PC-3 (cell line): ENCODE measurements at regions not wholly inside any gene's neighbourhood (a gene's known extent, or its start where the extent isn't known, plus 50 kb on each side); places are given as distances from the start of the nearest gene placed in this dataset.
A peak's percentile ranks its signal among the peaks of the same experiment; 100 is the strongest.
"Not testable (repeated sequence)": the region's sequence is repeated elsewhere in the genome, so short reads cannot be mapped to it uniquely, and the experiment has no call there.

Experiments used
- ATAC-seq: fragments of 200-7000 bp; cut with Tn5 transposase; 2 replicates; pipeline ENCODE4 v1.9.1; 2020; ENCODE audit warnings: mild to moderate bottlenecking, moderate library complexity
- BruUV-seq: library from RNA; stranded (reverse); fragments of 400-500 nt; replicated peaks from 2 replicates; lab custom pipeline; 2021; lab: Mats Ljungman, UMichigan
- CTCF ChIA-PET: fragments of 300-600 bp; sonication (Branson Sonifier 250); formaldehyde crosslinking; loops from one replicate; lab custom pipeline; 2022; ENCODE audit warnings: antibody characterized with exemption; lab: Charles Lee
- POLR2A ChIA-PET: fragments of 300-600 bp; sonication (Branson Sonifier 250); formaldehyde crosslinking; loops from one replicate; lab custom pipeline; 2022; ENCODE audit warnings: antibody characterized with exemption; ENCODE audit not compliant: unreplicated experiment; lab: Charles Lee
- DNase-seq: peaks from one replicate; pipeline ENCODE4 v3.0.0-alpha.2; 2015
- H2AFZ ChIP-seq: fragments of 300-600 bp; sonication (generic); 2 replicates; pipeline ENCODE4 v1.6.0; 2016; ENCODE audit warnings: antibody characterized with exemption, low read length
- H3F3A ChIP-seq: fragments of 300-600 bp; sonication (generic); one replicate; pipeline ENCODE4 v1.6.0; 2017; ENCODE audit warnings: antibody characterized with exemption, low read length, control low read depth, mild to moderate bottlenecking; ENCODE audit not compliant: unreplicated experiment
- H3K27ac ChIP-seq: fragments of 300-600 bp; sonication (generic); 2 replicates; pipeline ENCODE4 v1.5.1; 2016; ENCODE audit warnings: mild to moderate bottlenecking, low read length
- H3K27me3 ChIP-seq: fragments of 300-600 bp; sonication (generic); 2 replicates; pipeline ENCODE4 v1.6.1; 2016; ENCODE audit warnings: low read length, mixed read lengths
- H3K36me3 ChIP-seq: fragments of 300-600 bp; sonication (generic); 2 replicates; pipeline ENCODE4 v1.6.1; 2016; ENCODE audit warnings: low read depth, mixed run types, low read length, mixed read lengths
- H3K4me1 ChIP-seq: fragments of 300-600 bp; sonication (generic); 2 replicates; pipeline ENCODE4 v1.5.1; 2016; ENCODE audit warnings: low read length; ENCODE audit not compliant: insufficient read depth
- H3K4me2 ChIP-seq: fragments of 300-600 bp; sonication (generic); 2 replicates; pipeline ENCODE4 v1.6.0; 2016; ENCODE audit warnings: low read length
- H3K4me3 ChIP-seq: fragments of 300-600 bp; sonication (generic); 2 replicates; pipeline ENCODE4 v1.5.1; 2016; ENCODE audit warnings: mild to moderate bottlenecking, low read length, mixed read lengths
- H3K79me2 ChIP-seq: fragments of 300-600 bp; sonication (generic); 2 replicates; pipeline ENCODE4 v1.6.1; 2017; ENCODE audit warnings: low read length, mixed read lengths
- H3K9ac ChIP-seq: fragments of 300-600 bp; sonication (generic); 2 replicates; pipeline ENCODE4 v1.6.0; 2016; ENCODE audit warnings: mild to moderate bottlenecking, low read length
- H3K9me2 ChIP-seq: fragments of 300-600 bp; sonication (generic); replicated peaks from 2 replicates; pipeline ENCODE4 v1.6.1; 2016; ENCODE audit warnings: mixed run types, low read length, mixed read lengths
- H3K9me3 ChIP-seq: fragments of 300-600 bp; sonication (generic); 2 replicates; pipeline ENCODE4 v1.6.1; 2016; ENCODE audit warnings: low read length, mixed read lengths
- H4K20me1 ChIP-seq: fragments of 300-600 bp; sonication (generic); 2 replicates; pipeline ENCODE4 v1.6.1; 2016; ENCODE audit warnings: low read length, mixed read lengths
- CTCF ChIP-seq: fragments of 300-600 bp; sonication (generic); conservative IDR thresholded peaks from 2 replicates; pipeline ENCODE4 v1.5.1; 2017; ENCODE audit warnings: antibody characterized with exemption, low read depth, mild to moderate bottlenecking, low read length
- EZH2 ChIP-seq: fragments of 300-600 bp; sonication (generic); IDR thresholded peaks from one replicate; pipeline ENCODE4 v1.6.1; 2017; ENCODE audit warnings: antibody characterized with exemption, mild to moderate bottlenecking, low read length; ENCODE audit not compliant: unreplicated experiment
- EZH2phosphoT487 ChIP-seq: fragments of 300-600 bp; sonication (generic); IDR thresholded peaks from 2 replicates; pipeline ENCODE4 v1.6.1; 2018; ENCODE audit warnings: mild to moderate bottlenecking, antibody characterized with exemption, low read length, borderline replicate concordance
- intact Hi-C: fragments of 100-400 bp; cut with micrococcal nuclease; formaldehyde crosslinking; loops from 2 replicates; pipeline ENCODE4 v1.9.0; 2023

GRCh38 chr9:2531481-2531880 is 90.1 kb upstream of the VLDLR start:
- CTCF ChIA-PET = no interaction called here
- POLR2A ChIA-PET = no interaction called here
- no peaks in the 10 kb centered on the region for H3F3A ChIP-seq
- no peaks in the 10 kb centered on the region for H3K9me2 ChIP-seq
- no peak for ATAC-seq
- no TSS peak for BruUV-seq
- no peaks in the 10 kb centered on the region for H3K4me1 ChIP-seq
- no peaks in the 10 kb centered on the region for H3K36me3 ChIP-seq
- H3K4me2 ChIP-seq = no peak overlapping the region
- no peaks in the 10 kb centered on the region for H4K20me1 ChIP-seq
- DNase-seq = no peak
- intact Hi-C loops = no loop called here
- H3K27me3 ChIP-seq = peaks cover 10% of the 10 kb centered on the region; the same call in 1 of the 2 replicates
- H3K4me3 ChIP-seq = no peak overlapping the region
- no peaks in the 10 kb centered on the region for H3K9me3 ChIP-seq
- H3K79me2 ChIP-seq = no peaks in the 10 kb centered on the region
- TF ChIP-seq EZH2phosphoT487 = no peak
- TF ChIP-seq CTCF = no peak
- TF ChIP-seq EZH2 = no peak
- H3K9ac ChIP-seq = no peak overlapping the region
- no peak overlapping the region for H2AFZ ChIP-seq
- H3K27ac ChIP-seq = no peak overlapping the region

- Histone ChIP-seq H3K27me3 (peaks cover 13% of the 10 kb centered on the region; the same call in 1 of the 2 replicates), H3K79me2 (no peaks in the 10 kb centered on the region), H3K9ac (no peak overlapping the region), H3K27ac (no peak overlapping the region), H3F3A (no peaks in the 10 kb centered on the region), H3K36me3 (no peaks in the 10 kb centered on the region), H2AFZ (no peak overlapping the region), H3K4me1 (no peaks in the 10 kb centered on the region), H3K9me3 (no peaks in the 10 kb centered on the region), H3K4me3 (no peak overlapping the region), H4K20me1 (no peaks in the 10 kb centered on the region), H3K9me2 (no peaks in the 10 kb centered on the region), H3K4me2 (no peak overlapping the region)
- BruUV-seq = no TSS peak
- ChIA-PET POLR2A (no interaction called here), CTCF (no interaction called here)
- intact Hi-C loops = no loop called here
- TF ChIP-seq CTCF (no peak), EZH2 (no peak), EZH2phosphoT487 (no peak)
- ATAC-seq (no peak), DNase-seq (no peak)
These were observed 85.1 kb upstream of the VLDLR start for GRCh38 chr9:2536511-2536910.

GRCh38 chr9:2545881-2546490 is 75.6 kb upstream of the VLDLR start:
- Histone ChIP-seq H3K4me3 (no peak overlapping the region), H3K27ac (no peak overlapping the region), H3K9me3 (no peaks in the 10 kb centered on the region), H3K36me3 (no peaks in the 10 kb centered on the region), H3K27me3 (peaks cover 40% of the 10 kb centered on the region), H2AFZ (no peak overlapping the region), H3K4me1 (no peaks in the 10 kb centered on the region), H3K9ac (no peak overlapping the region), H4K20me1 (no peaks in the 10 kb centered on the region), H3K4me2 (no peak overlapping the region), H3K9me2 (no peaks in the 10 kb centered on the region), H3K79me2 (no peaks in the 10 kb centered on the region), H3F3A (no peaks in the 10 kb centered on the region)
- ChIA-PET POLR2A (no interaction called here), CTCF (no interaction called here)
- DNase-seq = no peak
- TF ChIP-seq EZH2 (no peak), EZH2phosphoT487 (no peak), CTCF (no peak)
- intact Hi-C loops = no loop called here
- no peak for ATAC-seq
- BruUV-seq = no TSS peak

GRCh38 chr9:2555899-2556600 is 65.5 kb upstream of the VLDLR start:
- CTCF ChIA-PET, H3K79me2 ChIP-seq, H3K4me1 ChIP-seq, H3K4me3 ChIP-seq, ATAC-seq, H3K36me3 ChIP-seq, H3K4me2 ChIP-seq, BruUV-seq, POLR2A ChIA-PET, H3F3A ChIP-seq, H3K27me3 ChIP-seq, H3K9me3 ChIP-seq, H3K9me2 ChIP-seq, H4K20me1 ChIP-seq, intact Hi-C loops, H2AFZ ChIP-seq, H3K9ac ChIP-seq, H3K27ac ChIP-seq: not testable (repeated sequence)
- DNase-seq = peak; percentile 22
